ENCODE measurements at regions not wholly inside any gene's neighbourhood (a gene's known extent, or its start where the extent isn't known, plus 50 kb on each side); places are given as distances from the start of the nearest gene placed in this dataset.

GRCh38 chr18:61619783-61620182, 273.0 kb downstream of the RNF152 start:
- Histone ChIP-seq H2AFZ (ENCODE audit: low read length) (no peak overlapping the region), H3K79me1 (ENCODE audit: insufficient read depth, low read depth, low read length, poor library complexity, severe bottlenecking) (no peaks in the 10 kb centered on the region), H3T11ph (ENCODE audit: low read length) (no peak overlapping the region), H3K14ac (ENCODE audit: insufficient read depth, low read length) (no peak overlapping the region), H3K18ac (ENCODE audit: insufficient read length, low read depth, low read length) (no peak overlapping the region), H2BK12ac (ENCODE audit: insufficient read length, low read depth, low read length) (no peak overlapping the region), H3K4me1 (ENCODE audit: insufficient read depth, low read length) (no peaks in the 10 kb centered on the region; the same call in 1 of the 2 replicates), H2BK20ac (ENCODE audit: low read depth, low read length, poor library complexity, severe bottlenecking) (no peak overlapping the region), H3K27ac (ENCODE audit: insufficient read length, low read depth, low read length) (no peak overlapping the region), H3K4ac (ENCODE audit: low read depth, low read length) (no peak overlapping the region), H2BK15ac (ENCODE audit: low read depth, low read length) (no peak overlapping the region), H3K9me3 (ENCODE audit: control insufficient read depth, low read depth, low read length) (no peaks in the 10 kb centered on the region), H2BK120ac (ENCODE audit: low read depth, low read length, poor library complexity, severe bottlenecking) (no peak overlapping the region), H4K8ac (replicated peaks; ENCODE audit: insufficient read length, low read depth, low read length) (no peak overlapping the region), H3K56ac (ENCODE audit: insufficient read length, low read depth, low read length) (no peak overlapping the region), H2BK5ac (ENCODE audit: insufficient read length, low read length) (no peak overlapping the region), H3K9ac (ENCODE audit: extremely low read depth, insufficient read length, low read length) (no peak overlapping the region), H3K23ac (ENCODE audit: insufficient read length, low read depth, low read length) (no peak overlapping the region), H3K27me3 (ENCODE audit: insufficient read depth, low read length) (no peaks in the 10 kb centered on the region), H4K91ac (ENCODE audit: insufficient read length, low read depth, low read length) (no peak overlapping the region), H4K20me1 (ENCODE audit: control insufficient read depth, insufficient read depth, insufficient read length) (no peaks in the 10 kb centered on the region), H3K23me2 (ENCODE audit: insufficient read length, low read depth, low read length, poor library complexity, severe bottlenecking) (no peaks in the 10 kb centered on the region), H3K79me2 (ENCODE audit: insufficient read depth, low read length) (no peaks in the 10 kb centered on the region), H3K4me2 (ENCODE audit: insufficient read depth, insufficient read length, low read length) (no peak overlapping the region), H4K5ac (ENCODE audit: insufficient read length, low read depth, low read length) (no peak overlapping the region), H2AK5ac (ENCODE audit: insufficient read length, low read length) (no peak overlapping the region)
- no CpG with 5 or more reads among the region's 1 CpG for WGBS (ENCODE audit: extremely low coverage, insufficient read length, low lambda C conversion rate)
- peak overlapping the region in 1 of 3 experiments; percentile 6; a peak in 1 of 7 replicates for H3K27ac Mint-ChIP-seq
- H3K27me3 Mint-ChIP-seq (ENCODE audit: low read depth): peaks cover 16% of the 10 kb centered on the region
- H3K36me3 Mint-ChIP-seq (ENCODE audit: insufficient read depth in 1 of 3, low read depth in 3 of 3): peaks cover 11 to 41% (median 21%) of the 10 kb centered on the region in 3 experiments
- no peak for DNase-seq
- H3K4me3 Mint-ChIP-seq: no peak overlapping the region
- no peak for TF ChIP-seq CTCF (conservative IDR thresholded peaks at IDR 0.05)
- peaks cover 32 to 35% of the 10 kb centered on the region in 2 experiments for H3K9me3 Mint-ChIP-seq
- peaks cover 16% of the 10 kb centered on the region in 2 experiments for H3K4me1 Mint-ChIP-seq
